ENCODE measurements at regions not wholly inside any gene's neighbourhood (a gene's known extent, or its start where the extent isn't known, plus 50 kb on each side); places are given as distances from the start of the nearest gene placed in this dataset.

DNA sequence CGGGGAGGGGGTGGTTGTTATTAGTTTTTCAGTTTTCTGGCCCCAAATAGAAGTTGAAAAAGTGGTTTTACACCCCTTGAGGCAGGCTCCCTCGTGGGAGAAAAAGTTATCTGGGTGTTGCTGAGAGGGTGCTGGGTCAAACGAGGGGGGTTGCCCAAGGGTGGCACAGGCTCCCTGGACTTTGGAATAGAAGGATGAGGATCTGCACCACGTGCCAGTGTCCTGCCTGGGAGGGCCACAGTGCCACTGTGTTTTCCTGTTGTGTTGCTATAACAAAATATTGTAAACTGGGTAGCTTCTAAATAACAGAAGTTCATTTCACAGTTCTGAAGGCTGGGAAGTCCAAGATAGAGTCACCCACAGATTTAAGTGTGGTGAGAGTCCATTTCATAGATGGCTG is 181.9 kb downstream of the CXCL12 start:
- TF ChIP-seq POLR2A (IDR thresholded peaks at IDR 0.05): no peak
- TF ChIP-seq CTCF (IDR thresholded peaks at IDR 0.05): no peak
